ENCODE measurements at regions not wholly inside any gene's neighbourhood (a gene's known extent, or its start where the extent isn't known, plus 50 kb on each side); places are given as distances from the start of the nearest gene placed in this dataset.

GRCh38 chr3:194833114-194833910 lies 147.6 kb downstream of the FAM43A start:
- no peaks in the 10 kb centered on the region for H3K36me3 Mint-ChIP-seq
- H3K9me3 Mint-ChIP-seq = no peaks in the 10 kb centered on the region
- no peak overlapping the region for H3K27ac Mint-ChIP-seq
- DNase-seq (no peak), ATAC-seq (no peak)
- no peak overlapping the region for H3K4me3 Mint-ChIP-seq
- POLR2A ChIA-PET = no interaction called here
- H3K4me1 Mint-ChIP-seq = peaks cover 0 to 2% (median 0%) of the 10 kb centered on the region in 4 donors
- H3K27me3 Mint-ChIP-seq = no peaks in the 10 kb centered on the region

- Mint-ChIP-seq H3K36me3 (no peaks in the 10 kb centered on the region), H3K4me3 (no peak overlapping the region), H3K27me3 (no peaks in the 10 kb centered on the region), H3K27ac (peak overlapping the region in 1 of 10 donors; percentile 40), H3K9me3 (no peaks in the 10 kb centered on the region), H3K4me1 (no peaks in the 10 kb centered on the region)
- POLR2A ChIA-PET = no interaction called here
- ATAC-seq (no peak), DNase-seq (no peak)
Observed at GRCh38 chr3:194836661-194837060, 151.0 kb downstream of the FAM43A start.

- Mint-ChIP-seq H3K4me1 (no peaks in the 10 kb centered on the region), H3K9me3 (no peaks in the 10 kb centered on the region), H3K27ac (no peak overlapping the region), H3K27me3 (peaks cover 0 to 3% (median 0%) of the 10 kb centered on the region in 5 donors), H3K4me3 (no peak overlapping the region), H3K36me3 (no peaks in the 10 kb centered on the region)
- ATAC-seq = no peak
- peak in 1 of 10 donors; percentile 21 for DNase-seq
- POLR2A ChIA-PET = no interaction called here
Observed at GRCh38 chr3:194837457-194838127, 151.9 kb downstream of the FAM43A start.

GRCh38 chr3:194838236-194838635 lies 152.6 kb downstream of the FAM43A start:
- POLR2A ChIA-PET = no interaction called here
- DNase-seq = peak in 1 of 10 donors; percentile 1
- Mint-ChIP-seq H3K36me3 (no peaks in the 10 kb centered on the region), H3K9me3 (no peaks in the 10 kb centered on the region), H3K27ac (no peak overlapping the region), H3K4me1 (no peaks in the 10 kb centered on the region), H3K4me3 (no peak overlapping the region), H3K27me3 (peaks cover 0 to 3% (median 0%) of the 10 kb centered on the region in 5 donors)
- no peak for ATAC-seq

GRCh38 chr3:194840661-194841514 lies 155.2 kb downstream of the FAM43A start:
- Mint-ChIP-seq H3K9me3 (no peaks in the 10 kb centered on the region), H3K27me3 (peaks cover 0 to 3% (median 0%) of the 10 kb centered on the region in 5 donors), H3K36me3 (no peaks in the 10 kb centered on the region), H3K4me3 (no peak overlapping the region), H3K27ac (no peak overlapping the region), H3K4me1 (no peaks in the 10 kb centered on the region)
- POLR2A ChIA-PET = no interaction called here
- ATAC-seq = no peak
- peak in 1 of 10 donors; percentile 49 for DNase-seq

- H3K4me3 Mint-ChIP-seq = no peak overlapping the region
- DNase-seq = no peak
- no peak overlapping the region for H3K27ac Mint-ChIP-seq
- H3K27me3 Mint-ChIP-seq = peaks cover 0 to 3% (median 0%) of the 10 kb centered on the region in 5 donors
- ATAC-seq = no peak
- H3K9me3 Mint-ChIP-seq = no peaks in the 10 kb centered on the region
- POLR2A ChIA-PET = no interaction called here
- no peaks in the 10 kb centered on the region for H3K4me1 Mint-ChIP-seq
- no peaks in the 10 kb centered on the region for H3K36me3 Mint-ChIP-seq
Observed at GRCh38 chr3:194841515-194841841, 155.8 kb downstream of the FAM43A start.

GRCh38 chr3:194843556-194843955 lies 157.9 kb downstream of the FAM43A start:
- Mint-ChIP-seq H3K4me1 (no peaks in the 10 kb centered on the region), H3K36me3 (no peaks in the 10 kb centered on the region), H3K27ac (peak overlapping the region in 1 of 10 donors; percentile 45), H3K9me3 (no peaks in the 10 kb centered on the region), H3K4me3 (no peak overlapping the region), H3K27me3 (peaks cover 0 to 3% (median 0%) of the 10 kb centered on the region in 5 donors)
- DNase-seq = no peak
- POLR2A ChIA-PET = no interaction called here
- no peak for ATAC-seq

- no peak overlapping the region for H3K27ac Mint-ChIP-seq
- POLR2A ChIA-PET = interaction anchor here (0.6 kb wide), 1 partner anchor 448 kb away, joined by 3 read pairs; no protein-coding TSS in a partner anchor
- DNase-seq (no peak), ATAC-seq (no peak)
- H3K9me3 Mint-ChIP-seq = no peaks in the 10 kb centered on the region
- H3K27me3 Mint-ChIP-seq = peaks cover 0 to 3% (median 0%) of the 10 kb centered on the region in 5 donors
- no peaks in the 10 kb centered on the region for H3K36me3 Mint-ChIP-seq
- no peaks in the 10 kb centered on the region for H3K4me1 Mint-ChIP-seq
- H3K4me3 Mint-ChIP-seq = no peak overlapping the region
Observed at GRCh38 chr3:194844046-194844445, 158.4 kb downstream of the FAM43A start.

GRCh38 chr3:194849166-194849875 lies 163.6 kb downstream of the FAM43A start:
- Mint-ChIP-seq H3K27me3 (peaks cover 0 to 1% (median 0%) of the 10 kb centered on the region in 5 donors), H3K36me3 (no peaks in the 10 kb centered on the region), H3K4me1 (no peaks in the 10 kb centered on the region), H3K27ac (no peak overlapping the region), H3K9me3 (no peaks in the 10 kb centered on the region), H3K4me3 (no peak overlapping the region)
- DNase-seq (no peak), ATAC-seq (no peak)
- POLR2A ChIA-PET = interaction anchor here (0.5 kb wide), 1 partner anchor 182 kb away, joined by 3 read pairs; no protein-coding TSS in a partner anchor

GRCh38 chr3:194851254-194851653 lies 165.6 kb downstream of the FAM43A start:
- DNase-seq (no peak), ATAC-seq (no peak)
- Mint-ChIP-seq H3K27me3 (peaks cover 0 to 1% (median 0%) of the 10 kb centered on the region in 5 donors), H3K4me3 (no peak overlapping the region), H3K27ac (no peak overlapping the region), H3K9me3 (no peaks in the 10 kb centered on the region), H3K36me3 (no peaks in the 10 kb centered on the region), H3K4me1 (peaks cover 0 to 3% (median 0%) of the 10 kb centered on the region in 4 donors)
- POLR2A ChIA-PET = no interaction called here

- H3K4me1 Mint-ChIP-seq = peaks cover 0 to 3% (median 0%) of the 10 kb centered on the region in 4 donors
- no peak overlapping the region for H3K4me3 Mint-ChIP-seq
- no peak for ATAC-seq
- H3K36me3 Mint-ChIP-seq = no peaks in the 10 kb centered on the region
- no peaks in the 10 kb centered on the region for H3K9me3 Mint-ChIP-seq
- DNase-seq = no peak
- H3K27me3 Mint-ChIP-seq = peaks cover 0 to 1% (median 0%) of the 10 kb centered on the region in 5 donors
- POLR2A ChIA-PET = interaction anchor here (0.5 kb wide), 1 partner anchor 310 kb away, joined by 3 read pairs; no protein-coding TSS in a partner anchor
- H3K27ac Mint-ChIP-seq = no peak overlapping the region
Observed at GRCh38 chr3:194851941-194852340, 166.3 kb downstream of the FAM43A start.

GRCh38 chr3:194852345-194852744 lies 166.7 kb downstream of the FAM43A start:
- Mint-ChIP-seq H3K27ac (no peak overlapping the region), H3K27me3 (peaks cover 0 to 1% (median 0%) of the 10 kb centered on the region in 5 donors)
- POLR2A ChIA-PET = interaction anchor here (0.5 kb wide), 1 partner anchor 310 kb away, joined by 3 read pairs; no protein-coding TSS in a partner anchor

More at GRCh38 chr3:194852345-194852744, 166.7 kb downstream of the FAM43A start:
- no peak for DNase-seq
- Mint-ChIP-seq H3K9me3 (no peaks in the 10 kb centered on the region), H3K4me1 (peaks cover 0 to 3% (median 0%) of the 10 kb centered on the region in 4 donors), H3K36me3 (no peaks in the 10 kb centered on the region), H3K4me3 (no peak overlapping the region)
- no peak for ATAC-seq

Measured in naive thymus-derived CD8-positive, alpha-beta T cell (primary cell).